ENCODE measurements at regions not wholly inside any gene's neighbourhood (a gene's known extent, or its start where the extent isn't known, plus 50 kb on each side); places are given as distances from the start of the nearest gene placed in this dataset.

DNA sequence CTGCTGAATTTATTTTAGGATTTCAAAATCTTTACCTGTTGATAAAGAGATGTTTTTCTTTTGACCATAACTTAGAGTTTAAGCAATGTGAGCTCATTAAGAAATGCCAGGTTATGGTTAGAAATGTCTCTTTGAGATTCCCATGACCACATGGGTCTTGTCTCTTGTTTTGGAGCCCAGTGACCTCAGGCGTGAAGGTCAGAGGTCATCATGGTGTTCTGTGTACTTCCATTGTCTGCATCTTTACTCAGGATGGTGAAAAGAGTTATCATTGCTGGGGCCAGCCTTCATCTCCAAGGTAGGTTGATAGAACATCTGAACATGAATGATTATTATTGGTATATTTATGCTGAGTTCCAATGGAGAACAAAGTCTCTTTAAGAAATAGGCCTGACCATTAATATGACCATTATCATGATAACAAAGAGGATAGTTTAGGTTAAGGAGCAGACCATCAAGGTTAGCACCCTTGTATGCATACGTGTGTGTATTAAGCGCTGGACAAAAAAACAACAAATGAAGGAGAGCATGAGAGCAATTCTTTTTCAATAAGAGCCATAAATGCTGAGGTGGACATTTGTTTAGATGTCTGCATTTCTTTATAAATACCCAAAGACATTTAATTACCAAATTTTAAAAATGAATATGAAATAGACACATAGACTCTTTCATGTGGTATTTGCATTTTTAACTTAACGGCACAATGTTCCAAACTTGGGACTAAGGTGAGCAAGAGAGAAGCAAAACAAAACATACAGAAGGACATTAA is 120.6 kb upstream of the PAQR3 start:
- TF ChIP-seq FOXP2 (optimal IDR thresholded peaks at IDR 0.05; ENCODE audit: control extremely low read depth, extremely low read length, insufficient read depth), result no peak
- no peak for TF ChIP-seq EZH2 (IDR thresholded peaks at IDR 0.05)
- no peak for TF ChIP-seq POLR2AphosphoS5 (IDR thresholded peaks at IDR 0.05; ENCODE audit: borderline replicate concordance, low read depth, low read length)
- no peak overlapping the region for H3K27ac ChIP-seq
- no peak for DNase-seq (ENCODE audit: low read depth, low spot score)
- H3K9me3 ChIP-seq (ENCODE audit: low read depth, low read length), result no peaks in the 10 kb centered on the region
- H3K4me3 ChIP-seq, result no peak overlapping the region
- H3K9ac ChIP-seq (ENCODE audit: insufficient read length), result no peak overlapping the region
- H3K36me3 ChIP-seq (ENCODE audit: insufficient read depth, low read length), result no peaks in the 10 kb centered on the region

DNA sequence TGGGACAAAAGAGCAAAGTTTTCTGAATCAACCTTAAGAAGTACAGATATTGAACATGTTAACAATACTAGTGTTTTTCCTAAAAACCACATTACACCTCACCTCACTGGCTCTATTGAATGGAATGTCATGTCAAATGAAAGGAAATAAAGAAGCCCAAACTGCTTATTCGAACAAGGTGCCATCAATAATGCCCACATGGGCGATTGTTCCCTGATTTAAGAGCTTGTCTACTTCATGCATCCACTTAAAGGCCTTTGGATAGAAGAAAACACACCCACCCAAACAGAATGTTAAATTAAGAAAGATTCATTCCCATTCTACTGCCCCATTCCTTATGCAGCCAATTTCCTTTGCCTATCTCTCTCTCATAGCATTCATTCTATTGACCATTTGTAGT is 118.5 kb upstream of the PAQR3 start:
- TF ChIP-seq EZH2 (IDR thresholded peaks at IDR 0.05), result no peak
- no peak for TF ChIP-seq POLR2AphosphoS5 (IDR thresholded peaks at IDR 0.05; ENCODE audit: borderline replicate concordance, low read depth, low read length)
- TF ChIP-seq FOXP2 (optimal IDR thresholded peaks at IDR 0.05; ENCODE audit: control extremely low read depth, extremely low read length, insufficient read depth), result no peak

DNA sequence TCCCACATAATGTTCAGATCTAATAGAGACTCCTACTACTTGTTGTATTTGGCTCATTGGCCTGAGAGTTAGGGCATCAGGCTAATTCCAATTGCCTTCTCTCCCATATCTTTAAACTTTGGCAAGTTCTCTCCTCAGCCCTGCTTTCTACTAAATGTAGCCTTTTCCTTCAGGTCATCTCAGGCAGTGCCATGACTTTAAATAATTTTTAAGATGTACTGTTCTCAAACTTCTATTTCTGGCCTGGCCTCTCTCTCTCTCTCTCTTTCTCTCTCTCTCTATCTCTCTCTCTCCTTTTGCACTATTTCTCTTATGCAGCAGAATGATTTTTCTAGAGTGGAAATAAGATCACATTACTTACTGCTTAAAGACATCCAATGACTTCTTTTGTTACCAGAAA is 114.5 kb upstream of the PAQR3 start:
- Histone ChIP-seq H3K36me3 (ENCODE audit: insufficient read depth, low read length) (no peaks in the 10 kb centered on the region), H3K27ac (no peak overlapping the region), H3K9me3 (ENCODE audit: low read depth, low read length) (no peaks in the 10 kb centered on the region), H3K4me3 (no peak overlapping the region), H3K9ac (ENCODE audit: insufficient read length) (no peak overlapping the region)
- no peak for DNase-seq (ENCODE audit: low read depth, low spot score)
- TF ChIP-seq FOXP2 (optimal IDR thresholded peaks at IDR 0.05; ENCODE audit: control extremely low read depth, extremely low read length, insufficient read depth), result no peak
- TF ChIP-seq EZH2 (IDR thresholded peaks at IDR 0.05), result no peak
- no peak for TF ChIP-seq POLR2AphosphoS5 (IDR thresholded peaks at IDR 0.05; ENCODE audit: borderline replicate concordance, low read depth, low read length)

More for the DNA sequence above, 118.5 kb upstream of the PAQR3 start:
- no peaks in the 10 kb centered on the region for H3K36me3 ChIP-seq (ENCODE audit: insufficient read depth, low read length)
- H3K9me3 ChIP-seq (ENCODE audit: low read depth, low read length), result no peaks in the 10 kb centered on the region
- no peak for DNase-seq (ENCODE audit: low read depth, low spot score)
- no peak overlapping the region for H3K9ac ChIP-seq (ENCODE audit: insufficient read length)
- H3K27ac ChIP-seq, result no peak overlapping the region
- no peak overlapping the region for H3K4me3 ChIP-seq

DNA sequence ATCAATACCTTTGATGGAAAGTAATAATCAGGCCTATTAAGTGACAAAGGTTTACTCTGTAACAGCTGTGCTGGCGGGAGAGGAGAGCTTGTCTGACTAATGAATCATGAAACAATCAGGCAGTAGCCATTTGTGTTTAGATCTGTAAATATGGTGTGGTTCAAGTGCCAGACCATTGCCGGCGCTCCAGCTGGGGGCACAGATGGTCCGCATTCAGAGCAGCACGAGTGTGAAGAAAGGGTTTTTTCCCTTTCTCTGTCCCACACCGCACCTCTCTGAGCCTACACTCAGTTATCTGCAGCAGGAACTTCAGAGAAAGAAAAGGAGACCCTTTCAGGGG is 111.3 kb upstream of the PAQR3 start:
- TF ChIP-seq FOXP2 (optimal IDR thresholded peaks at IDR 0.05; ENCODE audit: control extremely low read depth, extremely low read length, insufficient read depth) (no peak), EZH2 (IDR thresholded peaks at IDR 0.05) (no peak), POLR2AphosphoS5 (IDR thresholded peaks at IDR 0.05; ENCODE audit: borderline replicate concordance, low read depth, low read length) (no peak)
- Histone ChIP-seq H3K9ac (ENCODE audit: insufficient read length) (no peak overlapping the region), H3K27ac (no peak overlapping the region), H3K36me3 (ENCODE audit: insufficient read depth, low read length) (no peaks in the 10 kb centered on the region), H3K9me3 (ENCODE audit: low read depth, low read length) (no peaks in the 10 kb centered on the region), H3K4me3 (no peak overlapping the region)
- no peak for DNase-seq (ENCODE audit: low read depth, low spot score)

DNA sequence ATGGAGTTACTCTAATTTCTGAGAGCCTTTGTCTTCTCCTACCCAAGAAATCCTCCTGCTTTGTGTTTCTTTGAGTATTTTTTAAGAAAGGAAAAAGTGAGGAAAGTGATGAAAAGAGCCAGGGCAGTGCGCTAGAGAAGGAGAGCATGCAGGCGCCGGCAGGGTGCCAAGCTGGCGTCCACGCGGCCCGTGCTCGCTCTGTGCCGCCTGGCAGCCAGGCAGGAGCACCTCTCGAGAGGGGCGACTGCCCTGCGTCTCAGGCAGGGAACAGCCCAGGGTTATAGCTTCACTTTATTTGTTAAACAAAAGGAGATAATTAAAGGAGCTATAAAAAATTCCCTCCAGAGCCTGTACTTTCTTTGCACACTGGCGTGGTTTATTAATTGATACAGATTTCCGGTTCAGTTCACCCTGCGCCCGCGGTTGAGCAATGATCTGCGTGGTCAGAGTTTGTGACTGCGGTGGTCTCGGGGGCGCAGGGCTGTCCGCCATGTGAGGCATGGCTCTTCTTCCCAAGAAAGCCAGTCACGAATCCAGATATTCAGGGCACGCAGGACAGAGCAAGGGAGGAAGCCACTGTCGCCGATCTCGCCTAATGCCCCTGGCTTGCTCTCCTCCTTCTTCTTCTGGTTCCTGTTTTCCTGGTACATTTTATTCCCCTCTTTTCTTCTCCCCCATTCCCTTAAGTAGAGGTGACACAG is 110.8 kb upstream of the PAQR3 start:
- no peaks in the 10 kb centered on the region for H3K9me3 ChIP-seq (ENCODE audit: low read depth, low read length)
- no peak for DNase-seq (ENCODE audit: low read depth, low spot score)
- H3K9ac ChIP-seq (ENCODE audit: insufficient read length), result no peak overlapping the region
- no peak overlapping the region for H3K4me3 ChIP-seq
- no peak overlapping the region for H3K27ac ChIP-seq
- TF ChIP-seq POLR2AphosphoS5 (IDR thresholded peaks at IDR 0.05; ENCODE audit: borderline replicate concordance, low read depth, low read length), result no peak
- no peak for TF ChIP-seq FOXP2 (optimal IDR thresholded peaks at IDR 0.05; ENCODE audit: control extremely low read depth, extremely low read length, insufficient read depth)
- TF ChIP-seq EZH2 (IDR thresholded peaks at IDR 0.05), result no peak
- H3K36me3 ChIP-seq (ENCODE audit: insufficient read depth, low read length), result no peaks in the 10 kb centered on the region

DNA sequence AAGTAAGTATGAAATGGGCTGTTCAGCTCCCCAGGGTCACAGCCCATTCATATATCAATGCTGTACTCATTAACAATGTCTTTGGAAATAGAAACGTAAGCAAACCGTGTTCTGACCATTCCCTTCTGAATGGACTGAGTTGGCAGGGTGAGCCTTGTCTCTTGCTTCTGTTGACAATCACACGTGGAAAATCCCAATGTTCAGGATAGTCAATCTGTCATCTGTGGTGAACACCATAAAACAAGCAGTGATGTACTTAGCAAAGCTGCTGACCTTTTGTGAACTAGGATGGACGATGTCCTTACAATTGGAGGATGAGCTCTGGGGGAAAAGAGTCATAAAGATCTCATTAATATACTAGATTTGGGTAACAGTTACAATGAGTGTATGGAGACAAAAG is 109.6 kb upstream of the PAQR3 start:
- no peak for DNase-seq (ENCODE audit: low read depth, low spot score)
- TF ChIP-seq FOXP2 (optimal IDR thresholded peaks at IDR 0.05; ENCODE audit: control extremely low read depth, extremely low read length, insufficient read depth) (no peak), EZH2 (IDR thresholded peaks at IDR 0.05) (no peak), POLR2AphosphoS5 (IDR thresholded peaks at IDR 0.05; ENCODE audit: borderline replicate concordance, low read depth, low read length) (no peak)
- no peak overlapping the region for H3K9ac ChIP-seq (ENCODE audit: insufficient read length)
- H3K4me3 ChIP-seq, result no peak overlapping the region
- no peak overlapping the region for H3K27ac ChIP-seq
- no peaks in the 10 kb centered on the region for H3K9me3 ChIP-seq (ENCODE audit: low read depth, low read length)
- H3K36me3 ChIP-seq (ENCODE audit: insufficient read depth, low read length), result no peaks in the 10 kb centered on the region

DNA sequence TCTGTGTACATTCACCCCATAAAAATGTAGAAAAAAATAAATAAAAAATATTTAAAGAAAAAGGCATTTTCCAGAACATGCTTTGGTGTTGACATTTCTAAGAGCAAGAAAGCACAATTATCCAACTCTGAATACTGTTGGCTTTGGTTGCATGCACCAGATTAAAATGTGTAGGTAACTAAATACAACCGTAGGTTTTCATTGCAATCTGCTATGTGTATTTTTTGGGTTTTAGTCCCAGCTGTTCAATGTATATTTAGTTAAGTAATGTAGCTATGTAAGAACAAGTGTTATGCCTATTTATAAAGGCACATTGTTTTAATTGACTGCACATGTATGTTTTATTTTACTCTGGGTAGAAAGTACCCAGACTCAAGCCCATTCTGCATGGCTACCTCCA is 108.1 kb upstream of the PAQR3 start:
- no peaks in the 10 kb centered on the region for H3K36me3 ChIP-seq (ENCODE audit: insufficient read depth, low read length)
- H3K9ac ChIP-seq (ENCODE audit: insufficient read length), result no peak overlapping the region
- no peak overlapping the region for H3K27ac ChIP-seq
- H3K4me3 ChIP-seq, result no peak overlapping the region
- TF ChIP-seq FOXP2 (optimal IDR thresholded peaks at IDR 0.05; ENCODE audit: control extremely low read depth, extremely low read length, insufficient read depth) (no peak), EZH2 (IDR thresholded peaks at IDR 0.05) (no peak)
- no peak for DNase-seq (ENCODE audit: low read depth, low spot score)
- no peaks in the 10 kb centered on the region for H3K9me3 ChIP-seq (ENCODE audit: low read depth, low read length)

DNA sequence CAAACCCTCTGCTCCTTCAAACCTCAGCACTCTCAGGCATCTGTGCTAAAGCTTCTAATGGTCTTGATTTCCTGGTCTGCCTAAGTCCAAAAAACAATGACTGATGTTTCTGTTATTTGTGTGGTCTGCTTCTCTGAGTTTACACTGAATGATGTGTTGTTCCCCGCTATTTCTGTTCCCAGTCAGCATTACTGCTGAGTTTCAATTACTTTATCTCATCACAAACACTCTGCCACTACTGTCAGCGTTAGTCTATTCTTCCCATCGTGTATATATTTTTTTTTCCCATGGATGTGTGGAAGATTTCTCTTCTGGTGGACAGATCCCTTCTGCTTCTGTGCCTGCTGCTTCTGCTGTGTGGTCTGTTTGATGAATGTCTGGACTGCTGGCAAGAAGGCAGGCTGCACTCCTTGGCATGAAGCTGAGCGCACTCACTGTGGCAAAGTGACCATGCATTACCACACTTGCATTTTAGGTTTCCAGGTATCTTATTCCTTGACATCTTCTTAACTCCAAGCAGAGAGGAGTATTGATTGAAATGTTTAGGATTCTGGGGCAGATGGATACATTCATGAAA is 106.9 kb upstream of the PAQR3 start:
- no peak for DNase-seq (ENCODE audit: low read depth, low spot score)
- no peak overlapping the region for H3K9ac ChIP-seq (ENCODE audit: insufficient read length)
- no peak for TF ChIP-seq EZH2 (IDR thresholded peaks at IDR 0.05)
- TF ChIP-seq FOXP2 (optimal IDR thresholded peaks at IDR 0.05; ENCODE audit: control extremely low read depth, extremely low read length, insufficient read depth), result no peak
- no peak for TF ChIP-seq POLR2AphosphoS5 (IDR thresholded peaks at IDR 0.05; ENCODE audit: borderline replicate concordance, low read depth, low read length)

More for the DNA sequence above, 106.9 kb upstream of the PAQR3 start:
- Histone ChIP-seq H3K9me3 (ENCODE audit: low read depth, low read length) (no peaks in the 10 kb centered on the region), H3K4me3 (no peak overlapping the region), H3K36me3 (ENCODE audit: insufficient read depth, low read length) (no peaks in the 10 kb centered on the region), H3K27ac (no peak overlapping the region)

All from SK-N-MC (cell line).